ENCODE measurements at regions not wholly inside any gene's neighbourhood (a gene's known extent, or its start where the extent isn't known, plus 50 kb on each side); places are given as distances from the start of the nearest gene placed in this dataset.

DNA sequence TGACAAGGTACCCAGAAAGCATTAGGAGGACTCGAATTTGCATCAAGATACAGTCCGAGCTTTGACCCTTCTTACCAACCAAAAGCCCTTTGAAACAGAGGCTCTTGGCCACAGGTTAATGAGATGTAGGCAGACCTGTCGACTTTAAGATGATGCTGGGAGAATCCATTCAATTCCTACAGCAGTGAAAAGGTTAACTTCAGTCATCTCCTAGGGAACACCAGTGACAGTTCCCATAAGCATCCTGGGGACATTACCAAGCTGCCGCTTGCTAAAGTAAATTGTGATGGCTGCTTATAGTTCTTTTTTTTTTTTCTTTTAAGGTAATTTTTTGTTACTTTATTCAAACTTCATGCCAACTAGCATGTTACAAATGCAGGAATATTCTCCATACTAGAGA is 379.3 kb downstream of the SOX11 start:
- DNase-seq = peak; percentile 47

DNA sequence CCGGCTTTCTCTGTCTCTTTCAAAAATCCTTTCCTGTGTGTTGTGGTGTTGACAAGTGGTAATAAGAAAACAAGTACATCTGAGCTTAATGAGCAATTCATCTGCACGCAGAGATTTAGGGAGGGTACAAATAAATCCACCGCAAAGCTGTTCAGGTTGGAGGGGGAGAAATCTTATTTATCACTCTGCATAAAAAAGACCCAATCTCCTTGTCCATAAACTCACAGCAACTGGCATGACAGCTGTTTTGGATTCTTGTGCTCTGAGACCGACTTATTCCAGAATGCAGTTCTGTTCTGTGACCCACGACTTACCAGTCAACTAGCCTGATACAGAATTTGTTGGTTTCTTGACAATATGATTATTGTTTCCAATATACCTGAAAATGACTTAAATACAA is 380.1 kb downstream of the SOX11 start:
- DNase-seq = peak; percentile 65

GRCh38 chr2:6072768-6073167 is 380.6 kb downstream of the SOX11 start:
- DNase-seq = peak; percentile 65

- peak; percentile 85 for DNase-seq
These were observed 381.3 kb downstream of the SOX11 start for GRCh38 chr2:6073191-6074088.

DNA sequence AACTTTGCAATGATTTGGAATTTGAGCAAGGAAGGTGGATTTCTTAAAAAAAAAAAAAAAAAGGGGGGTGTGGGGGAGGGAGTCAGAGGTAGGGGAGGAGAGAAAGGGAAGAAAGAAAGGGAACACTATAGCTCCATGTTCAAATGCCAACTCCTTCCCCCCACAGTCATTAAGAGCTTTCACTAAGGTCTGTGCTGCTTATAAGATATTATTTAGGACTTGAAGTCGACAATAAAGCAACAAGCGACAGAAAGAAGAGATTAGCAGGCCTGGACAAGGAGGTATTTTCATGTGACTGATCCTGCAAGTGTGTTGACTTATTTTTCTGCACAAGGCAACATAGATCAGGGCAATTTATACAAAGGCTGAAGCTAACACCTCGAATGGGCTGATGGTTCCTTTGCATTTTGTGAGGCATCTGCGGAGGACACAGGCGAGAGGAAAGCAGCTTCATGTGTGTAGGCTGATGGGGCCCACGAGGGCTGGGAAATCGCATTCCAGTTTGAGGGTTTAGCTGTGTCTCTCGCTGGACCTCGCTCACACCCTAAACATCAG is 382.0 kb downstream of the SOX11 start:
- DNase-seq = peak; percentile 81

DNA sequence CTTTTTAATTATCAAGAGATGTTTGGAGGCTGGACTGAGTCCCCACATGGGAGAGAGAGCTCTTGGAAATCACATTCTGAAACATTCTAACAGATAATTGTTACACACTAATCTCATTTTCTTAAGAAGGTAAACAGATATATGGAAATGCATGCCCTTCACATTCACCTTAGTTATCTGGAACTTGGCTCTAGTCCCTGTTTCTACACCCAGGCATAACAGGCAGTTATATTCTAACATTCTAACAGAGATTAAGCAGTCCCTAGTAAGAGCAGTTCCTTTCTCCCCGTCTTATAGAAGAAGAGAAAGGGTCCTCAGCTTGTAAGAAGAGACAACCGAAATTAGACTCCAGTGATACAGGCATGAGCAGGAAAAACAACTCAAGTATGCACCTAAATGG is 385.4 kb downstream of the SOX11 start:
- DNase-seq = peak; percentile 81

DNA sequence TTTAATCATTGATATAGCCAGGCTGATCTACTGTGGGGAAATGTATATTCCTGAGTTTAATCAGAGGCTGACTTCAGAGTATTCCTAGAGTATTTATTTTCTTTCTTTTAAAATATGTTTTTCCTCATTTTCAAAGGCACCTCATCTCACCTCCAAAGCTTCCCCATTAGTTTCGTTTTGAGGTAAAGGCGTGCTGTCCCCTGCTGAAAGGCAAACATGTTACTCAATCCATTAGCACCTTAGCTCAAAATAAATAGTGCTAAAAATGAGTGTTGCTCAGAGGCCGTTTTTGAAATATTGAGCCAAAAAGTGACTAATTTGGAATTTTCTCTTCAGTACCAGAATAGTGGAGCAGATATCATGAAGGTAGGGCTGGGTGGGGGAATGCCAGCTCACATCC is 386.2 kb downstream of the SOX11 start:
- DNase-seq = no peak

DNA sequence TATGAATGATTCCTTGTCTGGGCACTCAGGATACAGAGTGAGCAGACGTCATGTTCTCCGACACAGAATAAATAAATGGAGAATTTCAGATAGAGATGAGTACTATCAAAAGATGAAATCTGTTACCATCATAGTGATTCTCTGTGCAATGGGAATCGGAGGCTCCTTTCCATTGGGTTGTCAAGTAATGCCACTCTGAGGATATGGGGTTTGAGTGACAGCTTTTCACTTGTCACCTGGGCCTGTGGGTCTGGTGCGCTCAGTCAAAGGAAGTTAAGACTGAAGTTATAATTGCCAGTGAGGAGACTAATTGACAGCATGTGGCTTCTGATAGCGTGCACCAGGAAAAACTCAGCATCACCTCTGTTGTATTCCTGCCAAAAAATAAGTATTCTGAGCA is 387.2 kb downstream of the SOX11 start:
- peak; percentile 20 for DNase-seq

DNA sequence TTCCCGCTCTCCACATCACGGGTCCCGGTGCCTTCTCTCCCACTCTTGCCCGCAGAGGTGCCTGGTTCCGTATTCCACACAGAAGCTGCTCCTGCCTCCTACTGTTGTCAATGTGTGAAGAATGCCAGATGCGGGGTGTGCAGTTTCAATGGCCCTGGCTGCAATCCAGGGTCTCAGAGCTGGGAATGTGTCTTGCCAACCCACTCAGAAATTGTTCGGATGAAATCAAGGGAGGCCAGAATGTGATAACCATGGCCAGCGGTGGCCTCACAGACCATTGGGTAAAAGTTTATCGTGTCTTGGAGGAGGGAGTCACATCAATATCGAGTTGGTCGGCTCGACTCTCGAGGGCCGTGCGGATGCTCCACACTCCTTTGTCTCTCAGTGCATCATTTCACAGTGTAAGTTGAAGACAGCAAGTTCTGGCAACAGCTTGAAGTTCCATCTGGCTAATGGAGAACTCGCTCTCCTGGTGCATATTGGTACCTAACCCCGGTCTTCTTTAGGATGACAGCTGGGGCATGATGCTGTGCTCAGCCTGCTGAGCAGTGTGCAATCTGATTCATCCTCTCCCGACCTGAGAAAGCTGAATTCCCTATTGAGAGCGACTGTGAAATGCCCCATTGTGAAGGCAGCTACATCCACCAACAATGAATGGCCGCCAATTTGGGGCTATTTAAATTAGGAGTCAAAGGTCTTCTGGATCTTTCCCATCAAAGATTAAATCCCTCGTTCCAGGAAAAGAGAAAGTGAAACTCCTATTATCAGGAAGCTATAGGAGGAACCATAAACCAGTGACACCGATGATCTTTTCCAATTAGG is 389.0 kb downstream of the SOX11 start:
- peak; percentile 61 for DNase-seq

DNA sequence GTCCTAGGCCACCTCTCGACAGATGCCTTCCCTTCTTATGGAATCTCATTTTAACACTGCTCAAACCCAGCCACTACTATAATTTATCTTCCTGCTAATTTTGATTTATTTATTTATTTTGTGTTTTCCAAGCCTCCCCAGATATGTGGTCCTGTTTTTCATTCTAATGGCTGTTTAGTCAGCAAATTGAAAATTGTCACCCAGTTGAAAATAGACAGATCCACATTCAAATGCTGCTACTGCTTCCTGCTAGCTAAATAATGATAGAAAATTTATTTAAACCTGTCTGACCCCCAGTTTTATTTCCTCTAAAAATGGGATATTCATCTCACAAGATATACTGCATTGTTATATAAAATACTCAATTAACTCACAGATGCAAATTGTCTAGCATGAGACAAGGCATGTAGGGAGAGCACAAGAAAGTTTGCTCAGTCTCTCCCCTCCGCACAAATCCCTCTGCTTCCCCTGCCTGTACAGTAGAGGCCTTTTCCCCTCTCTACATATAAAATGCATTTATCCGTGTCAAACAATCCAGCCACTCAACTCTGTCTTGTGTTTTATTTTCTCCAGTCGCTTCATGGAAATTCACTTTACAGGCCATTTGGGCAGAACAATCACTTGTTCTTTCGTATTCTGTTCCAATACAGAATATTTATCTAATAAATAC is 389.9 kb downstream of the SOX11 start:
- peak; percentile 73 for DNase-seq

GRCh38 chr2:6082625-6083018 is 390.4 kb downstream of the SOX11 start:
- DNase-seq = no peak

GRCh38 chr2:6083136-6083535 is 391.0 kb downstream of the SOX11 start:
- peak; percentile 23 for DNase-seq

DNA sequence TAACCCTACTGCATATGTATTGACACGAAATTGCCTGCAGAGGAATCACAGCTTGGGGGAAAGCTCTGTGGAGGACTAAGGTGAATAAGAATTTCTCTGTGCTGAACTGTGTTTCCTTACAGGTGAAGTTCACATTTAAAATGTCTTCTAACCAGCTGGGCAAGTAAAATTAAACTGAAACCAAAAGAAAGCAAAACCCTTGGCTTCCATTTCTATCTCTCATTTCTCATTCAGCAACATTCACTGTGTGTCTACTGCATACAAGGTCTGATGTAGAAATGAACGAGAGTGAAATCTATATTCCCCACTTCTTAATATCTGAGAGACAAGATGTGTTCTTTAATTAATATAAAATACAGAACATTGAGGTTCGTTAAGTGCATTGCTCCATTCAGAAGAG is 397.3 kb downstream of the SOX11 start:
- no peak for DNase-seq

DNA sequence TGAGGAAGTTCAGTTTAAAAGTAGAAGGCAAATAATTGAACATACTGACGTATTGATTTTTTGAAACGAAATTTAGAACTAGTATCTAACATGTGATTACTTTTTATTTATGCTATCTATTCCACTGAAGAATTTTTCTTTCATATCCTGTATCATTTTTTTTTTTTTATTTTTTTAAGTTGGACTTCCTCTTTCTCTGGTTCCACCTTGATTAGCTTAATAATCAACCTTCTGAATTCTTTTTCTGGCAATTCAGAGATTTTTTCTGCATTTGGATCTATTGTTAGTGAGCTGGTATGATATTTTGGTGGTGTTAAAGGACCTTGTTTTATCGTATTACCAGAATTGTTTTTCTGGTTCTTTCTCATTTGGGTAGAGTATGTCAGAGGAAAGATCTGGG is 411.2 kb downstream of the SOX11 start:
- DNase-seq = no peak

- peak; percentile 23 for DNase-seq
These were observed 411.8 kb downstream of the SOX11 start for GRCh38 chr2:6103949-6104348.

- no peak for DNase-seq
These were observed 415.1 kb downstream of the SOX11 start for GRCh38 chr2:6107290-6107689.

- no peak for DNase-seq
These were observed 417.6 kb downstream of the SOX11 start for GRCh38 chr2:6109831-6110230.

DNA sequence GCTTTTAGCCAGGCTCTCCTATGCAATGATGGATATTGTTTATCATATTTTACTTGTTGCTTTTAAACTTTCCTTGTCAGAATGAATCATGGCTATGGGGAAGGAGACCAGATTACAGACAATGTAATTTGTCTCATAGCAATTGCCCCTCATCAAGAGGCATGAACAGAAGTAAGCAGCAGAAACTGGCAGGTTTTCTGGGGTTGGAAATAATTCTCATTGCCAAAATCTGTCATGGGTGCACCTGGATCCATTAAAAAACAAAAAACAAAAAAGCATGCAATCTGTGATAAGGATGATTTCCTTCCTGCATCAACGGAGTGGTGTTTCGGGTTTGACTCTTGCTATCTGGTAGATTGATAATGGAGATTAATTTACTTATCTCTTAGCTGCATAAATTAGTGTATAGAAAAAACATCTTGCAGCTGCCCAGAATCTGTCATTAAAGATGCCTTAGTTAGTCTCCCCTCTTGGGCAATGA is 419.6 kb downstream of the SOX11 start:
- no peak for DNase-seq

- no peak for DNase-seq
These were observed 421.6 kb downstream of the SOX11 start for GRCh38 chr2:6113786-6114185.

DNA sequence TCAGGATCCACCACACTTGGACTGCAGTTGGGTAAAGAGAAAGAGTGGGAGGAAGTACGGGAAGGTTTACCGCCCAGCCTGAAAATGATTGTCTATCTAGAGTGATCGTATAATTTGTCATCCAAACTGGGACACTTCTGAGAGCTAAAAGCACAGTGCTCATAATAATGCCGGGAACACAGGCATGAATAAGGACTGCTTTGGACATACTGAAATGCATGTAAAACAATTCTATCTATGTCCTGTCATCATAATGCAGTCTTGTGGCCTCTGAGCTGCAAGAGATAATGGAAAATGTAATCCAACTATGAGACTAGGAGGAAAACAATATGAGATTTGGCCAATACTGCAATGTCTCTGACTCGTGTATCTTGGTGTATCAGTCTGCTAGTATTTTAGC is 435.5 kb downstream of the SOX11 start:
- DNase-seq = no peak

- DNase-seq = no peak
These were observed 447.0 kb downstream of the SOX11 start for GRCh38 chr2:6139142-6139541.

DNA sequence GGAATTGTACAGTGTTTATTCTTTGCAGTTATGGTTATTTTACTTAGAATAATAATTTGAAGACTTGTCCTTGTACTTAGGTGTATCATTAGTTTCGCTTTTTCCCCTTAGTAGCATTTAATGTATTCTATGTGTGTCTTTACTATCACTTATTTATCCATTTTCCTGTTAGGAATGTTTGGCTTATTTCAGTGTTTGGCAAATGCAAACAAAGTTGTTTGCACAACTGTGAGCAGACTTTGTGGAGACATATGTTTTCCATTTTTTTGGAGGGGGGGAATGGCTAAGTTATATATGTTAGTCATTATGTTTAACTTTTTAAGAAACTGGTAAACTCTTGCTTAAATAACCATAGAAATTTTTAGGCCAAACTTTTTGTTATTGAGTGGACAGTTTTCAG is 447.7 kb downstream of the SOX11 start:
- no peak for DNase-seq

DNA sequence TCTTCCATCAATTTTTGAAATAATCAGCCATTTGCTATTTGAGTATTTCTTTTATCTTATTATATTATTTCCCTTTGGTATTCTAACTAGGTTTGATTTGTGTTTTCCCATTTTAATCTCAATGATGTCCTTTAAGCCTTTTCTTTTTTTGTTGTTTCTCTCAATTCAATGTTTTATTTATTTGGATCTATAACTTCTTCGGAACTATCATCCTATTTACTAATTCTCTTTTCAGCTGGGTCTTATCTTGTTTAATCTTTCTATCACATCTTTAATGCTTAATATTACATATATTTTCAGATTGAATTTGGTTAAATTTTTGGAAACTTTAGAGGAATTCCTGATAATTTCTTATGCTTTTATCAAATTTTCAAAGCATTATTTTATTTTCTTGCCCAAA is 448.3 kb downstream of the SOX11 start:
- DNase-seq = no peak

All from DMS79 treated with DMSO at 0.1 percent for 48 hours (cell line).